NCI-H1694 (cell line): ENCODE measurements at regions not wholly inside any gene's neighbourhood (a gene's known extent, or its start where the extent isn't known, plus 50 kb on each side); places are given as distances from the start of the nearest gene placed in this dataset.

ENCODE experiments used
- DNase-seq: peaks from one replicate; lab custom pipeline; 2025; lab: John Stamatoyannopoulos, UW

GRCh38 chr19:32294871-32295438 lies 50.5 kb upstream of the ZNF507 start:
- DNase-seq: no peak
